Amygdala (tissue), 56 donors: ENCODE measurements at regions not wholly inside any gene's neighbourhood (a gene's known extent, or its start where the extent isn't known, plus 50 kb on each side); places are given as distances from the start of the nearest gene placed in this dataset.
"Not testable (repeated sequence)": the region's sequence is repeated elsewhere in the genome, so short reads cannot be mapped to it uniquely, and the experiment has no call there.

Source experiments
- DNase-seq, 56 donors: peaks; one replicate each; lab custom pipeline; 2025; lab: John Stamatoyannopoulos, UW

DNA sequence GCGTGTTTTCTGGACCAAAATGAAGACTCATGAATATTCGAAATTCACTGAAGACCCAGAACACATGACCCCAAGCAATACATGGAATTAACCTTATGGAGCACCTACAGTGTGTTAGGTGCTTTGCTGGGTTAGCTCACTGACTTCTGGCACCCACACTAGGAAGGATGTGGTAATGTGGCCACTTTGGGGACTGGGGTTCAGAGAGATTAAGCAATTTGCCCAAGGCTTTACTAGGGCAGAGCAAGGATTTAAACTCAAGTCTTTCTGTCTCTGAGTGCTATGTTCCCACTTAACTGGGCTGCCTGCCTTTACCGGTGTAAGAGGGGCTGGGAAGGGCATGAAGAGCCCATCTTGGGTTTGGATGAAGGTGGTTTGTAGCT, 162.0 kb upstream of the ATP6AP2 start:
- no peak for DNase-seq

DNA sequence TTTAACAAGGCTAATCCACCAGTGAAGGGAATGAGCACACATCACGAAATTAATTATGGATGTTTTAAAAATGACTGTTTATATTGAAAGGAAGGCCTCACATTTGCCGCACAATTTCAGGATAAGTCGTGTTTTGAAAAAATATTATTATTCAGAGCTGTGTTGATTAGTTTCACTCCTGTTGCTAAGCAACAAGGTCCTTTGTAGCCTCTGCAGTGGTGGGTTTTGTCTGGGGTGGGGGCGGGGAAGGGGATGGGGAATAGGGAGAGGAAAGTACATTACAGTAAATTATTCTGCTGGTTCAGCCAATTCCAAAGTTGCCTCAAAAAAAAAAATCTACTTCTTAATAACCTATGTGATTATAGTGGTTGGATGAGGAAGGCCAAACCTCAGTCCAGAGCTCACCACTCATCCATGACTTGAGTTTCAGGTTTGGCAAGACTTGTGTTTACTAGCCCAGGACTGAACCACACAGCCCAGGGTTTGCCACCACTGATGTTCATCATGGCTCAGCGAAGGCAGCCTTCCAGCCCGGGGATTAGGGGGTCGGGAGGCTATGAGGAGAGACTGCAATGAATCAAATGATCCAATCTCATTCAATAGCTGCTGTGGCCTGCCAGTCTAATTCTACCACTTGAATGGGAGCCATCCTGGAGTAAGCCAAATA, 162.5 kb upstream of the ATP6AP2 start:
- peak in 6 of 56 donors; percentile 0 to 10 (median 1) for DNase-seq

DNA sequence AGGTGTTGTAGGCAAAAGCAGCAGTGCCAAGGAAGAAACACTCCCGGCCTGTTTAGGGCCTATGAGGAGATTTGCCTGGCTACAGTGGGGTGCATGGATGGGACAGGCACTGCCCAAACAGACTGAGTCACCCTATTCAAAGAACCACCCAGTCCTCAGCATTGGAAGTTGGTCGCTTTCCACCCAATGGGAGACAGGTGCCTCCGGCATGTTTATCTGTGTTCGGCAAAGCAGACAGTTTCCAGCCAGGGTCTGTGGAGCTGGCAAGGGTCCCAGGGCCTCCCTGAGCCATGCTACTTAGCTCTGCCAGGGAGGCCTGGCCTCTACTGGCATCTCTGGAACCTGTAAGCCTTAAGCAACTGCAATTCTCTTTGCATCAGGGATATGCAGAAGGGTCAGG, 165.1 kb upstream of the ATP6AP2 start:
- DNase-seq, result no peak

DNA sequence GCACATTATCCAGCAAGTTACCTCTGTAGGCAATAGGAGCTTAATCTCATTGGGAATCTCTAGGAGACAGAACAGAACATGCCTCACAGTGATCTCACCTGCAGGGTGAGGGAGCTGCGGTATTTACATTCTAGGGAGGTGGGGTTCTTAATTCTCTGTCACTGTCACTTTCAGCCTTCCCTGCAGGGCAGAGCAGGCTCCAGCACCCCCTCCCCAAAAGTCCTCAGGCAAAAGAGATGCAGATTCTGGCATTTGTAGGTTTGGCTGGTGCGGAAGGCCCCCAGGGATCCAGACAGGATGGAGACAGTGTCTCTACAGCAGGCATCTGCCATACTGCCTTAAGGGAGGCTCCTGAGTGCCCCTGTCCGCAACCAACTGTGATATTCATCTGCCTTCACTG, 166.4 kb upstream of the ATP6AP2 start:
- DNase-seq, result no peak

DNA sequence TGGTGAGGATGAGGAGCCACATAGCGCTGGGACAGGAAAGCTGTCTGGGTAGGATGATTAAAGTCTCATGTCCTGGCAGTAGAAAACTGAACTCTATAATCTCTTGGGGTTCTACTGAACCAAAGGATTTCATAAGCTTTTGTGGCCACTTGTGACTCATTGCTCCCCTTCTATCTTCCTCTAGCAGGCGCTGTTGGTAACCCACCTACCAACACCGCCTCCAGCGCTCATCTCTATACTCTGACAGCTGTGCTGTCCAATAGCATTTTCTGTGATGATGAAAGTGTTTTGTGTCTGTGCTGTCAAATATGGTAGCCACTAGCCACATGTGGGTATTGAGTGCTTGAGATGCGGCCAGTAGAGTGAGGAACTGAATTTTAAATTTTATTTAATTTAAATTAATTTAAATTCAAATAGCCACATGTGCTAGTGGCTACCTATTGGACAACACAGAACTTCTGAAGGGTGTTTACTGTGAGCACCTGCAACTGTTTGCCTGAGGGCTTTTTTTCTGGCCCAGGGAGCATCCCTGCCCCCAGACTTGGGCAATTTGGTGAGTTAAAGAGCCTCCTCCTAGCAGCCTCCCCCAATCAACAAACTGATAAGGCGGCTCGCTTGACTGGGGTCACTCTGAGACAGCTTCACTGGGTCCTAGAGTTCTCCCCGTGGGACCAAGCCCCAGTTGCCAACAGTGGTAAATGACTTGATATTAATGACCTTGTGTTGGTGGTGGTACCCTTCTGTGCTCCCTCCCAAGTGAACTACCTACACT, 169.2 kb upstream of the ATP6AP2 start:
- no peak for DNase-seq

DNA sequence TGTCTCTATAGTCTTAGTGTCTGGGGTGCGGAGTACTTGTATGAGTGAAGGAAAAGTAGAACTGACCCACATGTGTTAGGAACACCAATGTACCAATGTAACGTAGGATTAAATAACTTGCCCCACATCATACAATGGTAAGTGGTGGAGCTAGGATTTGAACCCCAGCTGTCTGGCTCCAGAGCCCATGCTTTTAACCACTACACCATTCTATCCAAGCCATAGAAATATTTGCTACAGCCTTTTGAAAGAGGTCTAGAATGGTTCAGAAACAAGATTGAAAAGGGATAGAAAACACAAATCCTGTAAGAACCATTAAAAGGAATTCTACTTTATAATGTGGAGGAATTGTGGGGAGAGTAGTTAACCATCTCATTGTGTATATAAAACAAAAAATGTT, 169.9 kb upstream of the ATP6AP2 start:
- DNase-seq, result no peak

DNA sequence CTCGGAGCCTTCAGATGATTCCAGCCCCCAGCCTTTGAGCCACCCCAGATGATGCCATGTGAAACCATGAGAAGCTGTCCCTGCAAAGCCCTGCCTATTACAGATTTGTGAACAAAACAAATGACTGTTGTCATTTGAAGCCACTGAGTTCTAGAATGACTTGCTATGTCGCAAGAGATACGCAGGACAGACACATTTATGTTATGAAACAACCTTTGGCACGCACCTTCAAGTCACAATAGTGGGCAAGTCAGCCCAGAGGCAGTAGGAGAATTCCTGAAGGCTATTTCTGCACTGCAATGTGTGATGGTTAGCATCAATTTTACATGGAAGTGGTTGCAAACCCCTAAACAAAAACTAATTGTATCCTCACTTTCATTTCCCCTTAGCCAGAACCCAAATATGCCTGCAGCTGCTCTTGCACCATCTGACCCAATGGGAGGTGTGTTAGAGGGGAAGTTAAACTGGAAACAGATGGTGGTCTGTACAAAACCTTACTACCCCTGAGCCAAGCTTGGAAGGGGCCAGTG, 174.4 kb upstream of the ATP6AP2 start:
- DNase-seq, result peak in 1 of 56 donors; percentile 0

DNA sequence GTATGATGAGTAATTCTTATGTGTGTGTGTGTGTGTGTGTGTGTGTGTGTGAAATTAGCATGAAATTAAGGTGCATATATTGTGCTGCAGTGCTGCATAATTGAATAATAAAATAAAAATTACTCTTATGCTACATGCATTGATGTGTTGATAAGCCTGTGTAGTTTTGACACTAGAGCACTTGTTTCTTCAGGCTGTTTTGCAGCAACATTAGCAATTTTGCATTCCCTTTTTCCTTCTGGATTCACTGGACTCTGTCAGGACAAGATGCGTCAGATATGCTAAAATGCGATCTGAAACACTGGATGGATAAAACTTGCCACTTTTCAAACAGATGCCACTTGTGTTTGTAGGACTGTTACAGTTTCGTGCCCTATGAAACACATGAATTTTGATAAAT, 175.4 kb upstream of the ATP6AP2 start:
- DNase-seq, result no peak

DNA sequence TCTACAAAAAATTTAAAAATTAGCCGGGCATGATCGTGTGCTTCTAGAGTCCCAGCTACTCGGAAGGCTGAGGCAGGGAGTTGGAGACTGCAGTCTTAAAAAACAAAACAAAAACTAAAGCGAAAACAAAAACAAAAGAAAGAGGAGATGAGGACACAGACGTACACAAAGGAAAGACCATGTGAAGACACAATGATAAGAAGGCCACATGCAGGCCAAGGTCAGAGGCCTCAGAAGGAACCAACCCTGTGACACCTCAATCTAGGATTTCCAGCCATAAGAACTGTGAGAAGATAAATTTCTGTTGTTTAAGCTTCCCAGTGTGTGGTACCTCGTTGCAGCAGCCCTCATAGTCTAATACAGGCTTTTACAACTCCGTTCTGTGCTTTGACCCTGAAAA, 177.0 kb upstream of the ATP6AP2 start:
- no peak for DNase-seq

DNA sequence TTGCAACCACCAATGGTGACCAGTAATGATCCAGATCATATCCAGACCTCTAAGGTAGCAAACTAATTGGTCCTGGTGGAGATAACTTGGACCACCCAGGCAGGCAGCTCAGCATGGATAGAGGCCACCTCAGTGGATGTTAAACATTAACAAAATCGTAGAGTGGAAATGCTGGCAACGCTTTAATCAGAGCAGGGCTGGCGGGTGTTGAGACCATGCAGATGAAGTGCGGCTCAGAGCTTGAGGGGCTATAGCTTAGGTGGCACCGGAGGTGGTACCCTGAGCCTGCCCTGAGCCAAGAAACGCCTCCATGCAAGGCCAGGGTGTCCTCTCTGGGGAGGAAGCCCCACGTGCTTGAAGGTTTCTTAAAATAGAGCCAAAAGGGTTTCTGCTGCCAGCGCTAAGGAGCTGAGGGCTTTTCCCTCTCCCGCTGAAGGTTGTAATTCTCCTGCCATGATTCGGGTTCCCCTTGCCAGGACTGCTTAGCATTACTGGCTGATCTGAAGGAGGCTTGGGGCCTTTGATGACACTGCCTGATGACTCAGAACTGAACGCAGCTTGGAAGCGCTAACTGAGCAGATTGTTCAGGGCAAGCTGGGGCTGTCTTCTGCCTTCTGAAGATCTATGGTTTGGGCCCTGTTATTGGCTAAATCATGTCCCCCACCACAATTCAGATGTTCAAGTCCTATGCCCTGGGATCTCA, 177.8 kb upstream of the ATP6AP2 start:
- DNase-seq, result peak in 14 of 56 donors; percentile 1 to 28 (median 2)

DNA sequence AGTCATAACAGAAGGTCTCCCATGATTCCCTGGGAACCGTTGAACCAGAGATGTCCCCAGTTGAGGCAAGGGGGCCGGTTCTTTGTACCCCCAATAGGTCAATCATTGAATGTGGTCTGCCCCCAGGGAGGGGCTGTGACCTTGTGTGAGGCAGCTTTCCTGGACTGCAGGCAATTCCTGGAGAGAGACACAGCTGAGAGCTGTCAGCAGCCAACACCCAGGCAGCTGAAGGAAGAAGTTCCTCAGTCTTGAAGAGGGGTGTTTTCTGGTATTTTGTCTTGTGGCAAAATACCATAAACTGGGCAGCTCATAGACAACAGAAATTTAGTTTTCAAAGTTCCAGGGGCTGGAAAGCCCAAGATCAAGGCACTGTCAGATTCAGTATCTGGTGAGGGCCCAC, 185.7 kb upstream of the ATP6AP2 start:
- no peak for DNase-seq

DNA sequence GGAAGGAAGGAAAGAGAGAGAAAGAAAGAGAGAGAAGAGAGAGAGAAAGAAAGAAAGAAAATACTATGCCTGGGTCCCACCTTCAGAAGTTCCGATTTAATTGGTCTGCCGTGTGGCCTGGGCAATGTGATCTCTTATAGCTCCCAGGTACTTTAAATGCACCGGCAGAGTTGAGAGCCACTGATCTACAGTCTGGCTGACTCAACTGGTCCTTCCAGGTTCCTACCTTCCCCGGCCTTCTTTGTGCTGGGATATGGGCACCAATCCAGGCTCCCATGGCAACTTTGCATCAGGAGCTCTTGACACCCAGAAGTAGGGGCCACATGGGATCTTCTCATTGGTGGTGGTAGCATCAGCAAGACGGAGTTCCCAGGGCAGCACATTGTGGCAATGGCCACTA, 186.5 kb upstream of the ATP6AP2 start:
- DNase-seq, result no peak

DNA sequence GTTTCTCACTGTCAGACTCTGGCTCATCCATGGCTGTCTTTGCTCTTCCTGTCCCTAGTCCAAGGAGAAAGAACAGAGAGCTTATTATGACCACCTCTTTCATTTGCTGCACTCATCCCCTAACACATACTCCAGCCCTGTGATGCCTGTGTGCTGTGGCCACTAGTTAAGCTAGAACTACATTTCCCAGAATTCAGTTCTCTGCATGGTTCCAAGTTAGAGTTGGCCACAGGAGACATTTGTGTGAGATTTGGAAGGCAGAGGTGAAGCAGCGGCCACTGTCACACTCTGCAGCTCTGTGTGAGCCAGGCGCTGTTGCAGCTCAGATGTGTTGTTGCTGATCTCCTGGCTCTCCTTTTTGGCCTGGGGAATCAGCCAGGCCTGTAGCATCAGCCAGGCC, 188.2 kb upstream of the ATP6AP2 start:
- DNase-seq, result peak in 8 of 56 donors; percentile 0 to 19 (median 1)

DNA sequence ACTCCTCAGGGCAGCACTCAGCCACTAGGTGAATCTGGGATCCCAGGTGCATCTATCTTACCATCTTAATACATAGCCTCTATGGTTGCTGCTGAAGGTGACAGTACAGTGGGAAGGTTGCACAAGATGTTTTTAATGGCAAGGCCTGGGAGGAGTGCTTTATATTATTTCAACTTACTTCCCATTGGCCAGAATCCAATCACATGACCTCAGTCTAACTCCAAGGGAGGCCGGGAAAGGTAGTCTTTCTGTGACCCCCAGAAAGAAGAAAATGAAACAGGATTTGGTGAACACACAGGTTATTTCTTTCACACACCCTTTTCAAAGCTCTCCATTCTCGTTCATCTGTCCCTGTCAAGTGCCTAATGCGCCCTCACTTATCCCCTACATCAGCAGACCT, 189.1 kb upstream of the ATP6AP2 start:
- DNase-seq, result no peak

DNA sequence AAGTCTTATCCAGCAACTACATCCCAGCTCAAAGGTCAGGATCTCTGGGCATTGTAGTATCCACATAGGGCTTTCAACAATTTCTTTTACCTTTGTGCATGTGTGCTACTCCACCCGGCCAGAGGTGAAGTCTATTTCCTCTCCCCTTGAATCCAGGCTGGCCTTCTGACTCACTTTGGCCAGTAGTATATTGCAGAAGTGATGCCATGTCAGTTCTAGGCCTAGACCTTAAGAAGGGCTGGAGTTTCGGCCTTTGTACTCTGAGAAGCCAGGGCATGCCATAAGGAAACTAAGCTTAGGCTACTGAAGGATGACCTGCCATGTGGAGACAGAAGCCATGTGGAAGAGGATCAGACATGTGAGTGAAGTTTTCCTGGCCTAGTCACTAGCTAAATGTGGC, 191.2 kb upstream of the ATP6AP2 start:
- no peak for DNase-seq

DNA sequence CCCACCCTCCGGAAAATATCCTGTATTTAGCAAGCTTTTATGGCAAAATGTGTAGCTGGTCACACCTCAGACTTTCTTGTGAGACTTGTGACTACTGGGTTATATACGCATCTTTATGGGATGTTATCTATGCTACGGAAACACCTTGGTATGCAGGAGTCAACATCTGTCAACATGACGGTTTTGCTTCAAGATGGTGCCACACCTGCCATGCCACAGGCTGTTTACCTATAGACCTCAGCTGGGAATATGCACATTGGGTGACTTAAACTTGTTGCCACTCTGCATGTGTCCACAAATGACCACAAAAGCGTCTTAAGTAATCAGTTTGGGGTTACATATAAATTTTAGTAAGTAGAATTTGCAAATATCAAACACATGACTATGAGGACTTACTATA, 192.3 kb upstream of the ATP6AP2 start:
- DNase-seq, result no peak

DNA sequence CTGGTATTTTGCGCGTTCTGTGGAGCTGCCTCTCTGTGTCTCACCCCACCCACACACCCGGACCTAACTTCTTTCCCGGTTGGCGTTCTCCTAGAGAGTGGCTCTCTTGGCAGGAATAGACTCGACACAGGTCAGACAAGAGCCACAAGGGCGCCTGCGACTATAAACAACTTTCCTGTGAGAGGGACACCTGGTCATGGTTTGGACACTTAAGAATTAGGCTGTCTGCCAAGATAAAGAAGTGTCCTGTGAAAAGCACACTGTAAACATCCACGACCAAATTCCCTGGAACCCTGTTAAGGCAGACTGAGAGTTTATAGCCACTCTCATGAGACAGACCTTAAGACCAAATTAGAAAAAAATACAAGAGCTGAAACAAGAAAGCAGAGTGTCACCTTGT, 192.9 kb upstream of the ATP6AP2 start:
- not testable (repeated sequence) for DNase-seq

DNA sequence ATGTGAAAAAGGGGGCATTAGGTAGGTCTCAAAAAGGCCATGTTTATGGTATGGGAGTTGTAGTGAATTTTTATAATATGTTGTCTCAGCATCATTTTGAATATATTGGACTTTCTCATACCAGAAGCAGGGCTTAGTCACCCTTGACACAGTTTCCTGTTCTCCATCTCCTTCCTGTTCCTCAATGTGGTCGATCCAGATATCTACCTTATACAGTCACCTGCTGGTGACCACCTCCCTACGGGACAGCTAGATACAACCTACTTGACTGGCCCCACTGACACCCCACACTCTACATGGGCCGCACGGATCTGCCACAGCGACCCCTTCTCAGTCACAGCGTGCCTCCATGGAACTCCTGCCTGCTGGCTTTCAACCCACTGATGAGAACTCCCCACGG, 193.5 kb upstream of the ATP6AP2 start:
- not testable (repeated sequence) for DNase-seq

DNA sequence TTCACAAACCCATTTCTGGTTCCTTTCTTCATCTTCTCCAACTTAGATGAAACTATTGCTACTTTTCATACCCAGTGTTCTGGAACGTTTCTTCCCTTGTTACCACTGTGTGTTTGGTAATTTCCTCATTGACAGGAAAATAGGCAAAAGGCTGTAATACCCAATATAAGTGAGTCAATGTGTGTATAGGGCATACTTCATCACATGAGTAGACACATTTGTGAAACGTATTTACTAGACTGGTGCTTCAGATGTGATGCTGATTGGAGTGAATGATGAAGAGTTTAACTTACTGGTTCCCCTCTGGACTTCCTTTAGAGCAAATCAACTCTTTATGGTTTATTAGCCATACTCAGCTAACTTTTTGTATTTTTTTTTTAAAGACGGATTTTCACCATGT, 195.1 kb upstream of the ATP6AP2 start:
- no peak for DNase-seq

DNA sequence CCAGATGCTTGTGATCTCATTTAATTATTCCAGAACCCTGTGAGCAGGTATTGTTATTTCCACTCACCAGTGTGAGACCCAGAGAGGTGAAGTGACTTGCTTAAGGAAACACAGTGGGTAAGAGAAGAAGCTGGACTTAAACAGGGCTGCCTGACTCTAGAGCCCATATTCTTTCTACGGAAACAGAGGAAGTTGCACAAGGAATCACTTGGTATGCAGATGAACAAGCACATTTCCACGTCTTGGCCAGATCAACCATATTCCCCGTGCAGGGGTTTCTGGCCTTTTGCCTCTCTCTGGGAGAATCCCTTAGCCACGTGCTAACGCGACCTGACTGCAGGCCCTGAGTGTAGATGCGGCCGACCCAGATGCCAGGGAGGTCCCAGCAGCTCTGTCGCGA, 195.5 kb upstream of the ATP6AP2 start:
- no peak for DNase-seq

DNA sequence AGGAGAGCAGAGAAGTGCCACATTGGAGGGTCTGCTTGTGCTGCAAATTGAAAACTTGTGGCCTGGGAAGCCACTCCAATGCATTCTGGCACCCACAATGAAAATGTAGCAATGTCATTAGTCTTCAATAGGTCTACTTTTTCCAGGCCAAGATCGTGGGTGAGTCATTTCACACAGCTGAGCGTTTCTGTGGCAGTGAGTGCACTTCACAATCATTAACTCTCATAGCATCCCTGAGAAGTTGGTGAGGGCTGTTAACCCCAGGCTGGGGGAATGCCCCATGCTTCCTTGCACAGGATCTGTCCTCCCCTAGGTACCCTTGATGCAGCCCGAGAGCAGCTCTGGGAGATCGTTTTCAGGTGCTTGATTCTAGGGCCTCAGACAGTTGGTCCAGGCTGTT, 196.8 kb upstream of the ATP6AP2 start:
- DNase-seq, result no peak

DNA sequence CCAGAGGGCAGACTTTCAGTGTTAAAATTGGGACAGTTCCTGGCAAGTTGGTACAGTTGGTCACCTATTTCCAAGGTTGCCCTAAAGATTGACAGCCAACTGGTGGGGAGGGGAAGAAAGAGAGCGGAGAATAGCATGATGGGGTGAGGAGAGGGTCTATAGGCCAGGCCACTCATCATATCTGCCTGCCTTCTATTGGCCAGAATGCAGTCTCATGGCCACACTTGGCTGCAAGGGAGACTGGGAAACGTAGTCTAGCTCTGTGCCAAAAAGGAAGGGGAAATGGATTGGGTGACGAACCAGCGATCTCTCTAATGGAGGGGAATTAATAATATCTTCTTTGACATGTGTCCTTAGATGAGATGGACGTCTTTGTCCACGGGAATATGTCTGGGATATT, 197.4 kb upstream of the ATP6AP2 start:
- DNase-seq, result no peak
